K562 (cell line): ENCODE measurements at regions not wholly inside any gene's neighbourhood (a gene's known extent, or its start where the extent isn't known, plus 50 kb on each side); places are given as distances from the start of the nearest gene placed in this dataset.

Source experiments
- ATAC-seq: fragments of 200-7000 bp; cut with Tn5 transposase; 3 replicates; pipeline ENCODE4 v1.9.1; 2020; ENCODE audit warnings: moderate library complexity
- BruUV-seq: library from RNA; stranded (reverse); fragments of 400-500 nt; replicated peaks from 2 replicates; lab custom pipeline; 2021; lab: Mats Ljungman, UMichigan
- CTCF ChIA-PET: fragments of 300-600 bp; formaldehyde crosslinking; extraction: SDS; loops from one replicate; lab custom pipeline; 2021; ENCODE audit warnings: low intra/inter-chr PET ratio; lab: Yijun Ruan, JAX
- POLR2A ChIA-PET: fragments of 300-600, 350-650 bp; sonication (Branson Sonifier 250); formaldehyde crosslinking; extraction: SDS; loops from one replicate; lab custom pipeline; 2021; ENCODE audit warnings: antibody characterized with exemption, inconsistent platforms; lab: Yijun Ruan, JAX
- DNase-seq, 4 experiments: peaks; one replicate each; pipeline versions ENCODE4 v3.0.0 to v3.0.0-alpha.2; 2011 to 2018; ENCODE audit warnings: low spot score in 3 of 4, mixed read lengths in 3 of 4; ENCODE audit errors: extremely low read depth in 1 of 4
- FAIRE-seq: peaks from 2 replicates; lab custom pipeline; 2011; peaks lifted over from hg19 to GRCh38; lab: Jason Lieb, UNC
- H2AFZ ChIP-seq: 2 replicates; pipeline ENCODE4 v1.6.0; 2011; ENCODE audit warnings: low read depth, low read length, control low read depth, inconsistent platforms
- H3K27ac ChIP-seq: fragments of 200-600 bp; 3 replicates; pipeline ENCODE4 v1.8.0; 2011; ENCODE audit warnings: low read depth, mild to moderate bottlenecking, control low read depth, inconsistent platforms, low read length, moderate library complexity, mixed read lengths; ENCODE audit errors: extremely low read depth
- H3K27me3 ChIP-seq, 2 experiments: fragments of 300-600 bp in 1 of 2; 2 replicates in 1 of 2; 3 replicates in 1 of 2; pipeline versions ENCODE4 v1.6.0 to v1.8.0; 2011; ENCODE audit warnings: inconsistent platforms in 2 of 2, low read length in 2 of 2, mild to moderate bottlenecking in 1 of 2, mixed read lengths in 1 of 2, moderate library complexity in 1 of 2; ENCODE audit not compliant: control insufficient read depth in 2 of 2, insufficient read depth in 2 of 2
- H3K36me3 ChIP-seq: fragments of 300-600 bp; 3 replicates; pipeline ENCODE4 v1.8.0; 2011; ENCODE audit warnings: mild to moderate bottlenecking, low read length, inconsistent platforms; ENCODE audit not compliant: control insufficient read depth, insufficient read depth
- H3K4me1 ChIP-seq, 2 experiments: fragments of 200-600 bp in 1 of 2; replicated peaks in 1 of 2; 2 replicates in 1 of 2; 3 replicates in 1 of 2; pipeline versions ENCODE4 v1.5.1 to v1.8.0; 2011; ENCODE audit warnings: inconsistent platforms in 2 of 2, low read length in 2 of 2, mild to moderate bottlenecking in 1 of 2, mixed read lengths in 1 of 2, moderate library complexity in 1 of 2; ENCODE audit not compliant: control insufficient read depth in 2 of 2, insufficient read depth in 2 of 2
- H3K4me2 ChIP-seq: 2 replicates; pipeline ENCODE4 v1.6.1; 2011; ENCODE audit warnings: low read length, control low read depth, inconsistent platforms, mixed read lengths; ENCODE audit not compliant: insufficient read depth
- H3K4me3 ChIP-seq: fragments of 200-600 bp; sonication (generic), shearing (Covaris generic); 2 replicates; pipeline ENCODE4 v1.5.1; 2016; ENCODE audit warnings: control low read depth, inconsistent platforms
- H3K79me2 ChIP-seq: fragments of 200-600 bp; 3 replicates; pipeline ENCODE4 v1.8.0; 2011; ENCODE audit warnings: low read length, inconsistent platforms; ENCODE audit not compliant: control insufficient read depth, insufficient read depth
- H3K9ac ChIP-seq, 2 experiments: 2 replicates each; pipeline versions ENCODE4 v1.6.0 to v1.6.1; 2011; ENCODE audit warnings: low read depth in 2 of 2, low read length in 2 of 2, control low read depth in 1 of 2, inconsistent platforms in 1 of 2, mild to moderate bottlenecking in 1 of 2, mixed read lengths in 1 of 2; ENCODE audit not compliant: insufficient read depth in 1 of 2
- H3K9me1 ChIP-seq: one replicate; pipeline ENCODE4 v1.6.0; 2011; ENCODE audit warnings: inconsistent platforms, mild to moderate bottlenecking, low read length, moderate library complexity; ENCODE audit not compliant: control insufficient read depth, insufficient read depth
- H3K9me3 ChIP-seq: replicated peaks from 2 replicates; pipeline ENCODE4 v1.5.1; 2011; ENCODE audit warnings: low read depth, low read length, inconsistent platforms; ENCODE audit not compliant: control insufficient read depth, insufficient read depth
- H4K20me1 ChIP-seq: replicated peaks from 2 replicates; pipeline ENCODE4 v1.6.1; 2011; ENCODE audit warnings: low read length, inconsistent platforms, mixed read lengths; ENCODE audit not compliant: control insufficient read depth, insufficient read depth
- CBX8 ChIP-seq: fragments of 200-600 bp; sonication (generic); IDR thresholded peaks from 2 replicates; pipeline ENCODE4 v1.6.1; 2012; ENCODE audit warnings: borderline replicate concordance, mixed run types, low read depth, mild to moderate bottlenecking, moderate library complexity, mixed read lengths, low read length, control low read depth, inconsistent platforms; ENCODE audit not compliant: poor library complexity, severe bottlenecking; ENCODE audit errors: extremely low read depth
- CREB3 ChIP-seq: fragments of 450-650 bp; conservative IDR thresholded peaks from 2 replicates; pipeline ENCODE4 v1.6.1; 2016; ENCODE audit warnings: missing genetic modification characterization, low read depth, mild to moderate bottlenecking, missing compliant biosample characterization, moderate library complexity
- HNRNPH1 ChIP-seq: fragments of 200-400 bp; formaldehyde crosslinking; optimal IDR thresholded peaks from 2 replicates; pipeline ENCODE3; 2017; ENCODE audit warnings: low read depth, mild to moderate bottlenecking, low read length, moderate library complexity
- KAT2B ChIP-seq: IDR thresholded peaks from one replicate; pipeline ENCODE4 v1.6.1; 2012; ENCODE audit warnings: low read depth, mild to moderate bottlenecking, control low read depth, inconsistent platforms, low read length, moderate library complexity
- MEF2D ChIP-seq: conservative IDR thresholded peaks from 2 replicates; pipeline ENCODE4 v1.6.1; 2016; ENCODE audit warnings: low read depth, missing genetic modification characterization, missing compliant biosample characterization
- MTF1 ChIP-seq: fragments of 250-450 bp; sonication (Bioruptor Pico); IDR thresholded peaks from 2 replicates; pipeline ENCODE4 v1.9.0; 2021; ENCODE audit warnings: moderate library complexity, mild to moderate bottlenecking, inconsistent platforms, borderline replicate concordance
- MYC ChIP-seq, 2 experiments: fragments of 250-450 bp in 1 of 2; sonication (Bioruptor Pico) in 1 of 2; IDR thresholded peaks; 2 replicates each; pipeline versions ENCODE4 v1.5.1 to v1.6.1; 2012 to 2021; ENCODE audit warnings: low read depth in 2 of 2, borderline replicate concordance in 1 of 2, improper control_type of control experiment in 1 of 2, low read length in 1 of 2, mild to moderate bottlenecking in 1 of 2, moderate library complexity in 1 of 2
- RBFOX2 ChIP-seq: fragments of 200-400 bp; formaldehyde crosslinking; IDR thresholded peaks from 2 replicates; pipeline ENCODE4 v1.6.1; 2017; ENCODE audit warnings: low read depth, mild to moderate bottlenecking, low read length, moderate library complexity
- ZFP36 ChIP-seq: fragments of 150-350 bp; IDR thresholded peaks from 2 replicates; pipeline ENCODE4 v1.6.1; 2018; ENCODE audit warnings: low read length, low read depth; ENCODE audit not compliant: partially characterized antibody
- ZNF449 ChIP-seq: fragments of 250-450 bp; sonication (Bioruptor Pico); IDR thresholded peaks from 2 replicates; pipeline ENCODE4 v1.8.0; 2022; ENCODE audit warnings: moderate library complexity, mild to moderate bottlenecking, inconsistent platforms
- ZNF583 ChIP-seq: fragments of 250-450 bp; sonication (Bioruptor Pico); IDR thresholded peaks from 2 replicates; pipeline ENCODE4 v1.4.0; 2020
- ZNF699 ChIP-seq: fragments of 250-450 bp; sonication (Bioruptor Pico); IDR thresholded peaks from 2 replicates; pipeline ENCODE4 v1.8.0; 2021; ENCODE audit warnings: mild to moderate bottlenecking, moderate library complexity; ENCODE audit not compliant: insufficient replicate concordance
- WGBS: fragments of 100-300 bp; shearing (Covaris generic); methylation state at CpG from one replicate; pipeline ENCODE4 v1.1.6; 2016; ENCODE audit warnings: low coverage, mixed read lengths; ENCODE audit not compliant: insufficient coverage; ENCODE audit errors: missing lambda C conversion rate; 5-methylcytosine and 5-hydroxymethylcytosine counted together
- in situ Hi-C: fragments of 300-500 bp; cut with MboI; formaldehyde crosslinking; loops from 4 replicates; pipeline ENCODE4 v1.15.0; 2018; ENCODE audit warnings: inconsistent platforms, mixed read lengths
- intact Hi-C: fragments of 100-400 bp; cut with micrococcal nuclease; formaldehyde crosslinking; loops from 2 replicates; pipeline ENCODE4 v1.14.2; 2022

- H3K27me3 ChIP-seq: no peaks in the 10 kb centered on the region; a peak in 1 of 5 replicates
- no peaks in the 10 kb centered on the region for H3K9me3 ChIP-seq
- H2AFZ ChIP-seq: no peak overlapping the region
- H4K20me1 ChIP-seq: no peaks in the 10 kb centered on the region
- in situ Hi-C loops (no loop called here), intact Hi-C loops (no loop called here)
- ATAC-seq (no peak), DNase-seq (no peak), FAIRE-seq (no peak)
- ChIA-PET CTCF (no interaction called here), POLR2A (no interaction called here)
- BruUV-seq: no TSS peak
- H3K4me1 ChIP-seq: no peaks in the 10 kb centered on the region
- no peaks in the 10 kb centered on the region for H3K36me3 ChIP-seq
- 3% methylated on average over 4 of the region's 4 CpGs for WGBS
- no peak overlapping the region for H3K4me2 ChIP-seq
- H3K79me2 ChIP-seq: no peaks in the 10 kb centered on the region
- H3K4me3 ChIP-seq: no peak overlapping the region
- no peak overlapping the region for H3K27ac ChIP-seq
- H3K9me1 ChIP-seq: no peaks in the 10 kb centered on the region
- H3K9ac ChIP-seq: no peak overlapping the region
- TF ChIP-seq RBFOX2: no peak
- no peak for TF ChIP-seq ZFP36
- TF ChIP-seq MYC (IDR thresholded peaks at IDR 0.05; ENCODE audit: low read depth, low read length): no peak
- no peak for TF ChIP-seq MYC (CRISPR knock-in tag; IDR thresholded peaks at IDR 0.05; ENCODE audit: borderline replicate concordance, low read depth)
- TF ChIP-seq HNRNPH1: no peak
- TF ChIP-seq ZNF449 (CRISPR knock-in tag): no peak
- TF ChIP-seq MTF1: no peak
- no peak for TF ChIP-seq MEF2D (tag)
- TF ChIP-seq CREB3 (tag): no peak
- TF ChIP-seq ZNF583 (CRISPR knock-in tag): no peak
- no peak for TF ChIP-seq ZNF699 (CRISPR knock-in tag)
- no peak for TF ChIP-seq CBX8
- TF ChIP-seq KAT2B: no peak
Measured at GRCh38 chr4:81634165-81634564, 162.5 kb upstream of the RASGEF1B start.
